Right forelimb (tissue), 1 donor: ENCODE measurements at regions not wholly inside any gene's neighbourhood (a gene's known extent, or its start where the extent isn't known, plus 50 kb on each side); places are given as distances from the start of the nearest gene placed in this dataset.
"Not testable (repeated sequence)": the region's sequence is repeated elsewhere in the genome, so short reads cannot be mapped to it uniquely, and the experiment has no call there.

ENCODE experiments used
- DNase-seq: peaks from one replicate; pipeline ENCODE4 v3.0.0-alpha.2; 2018

DNA sequence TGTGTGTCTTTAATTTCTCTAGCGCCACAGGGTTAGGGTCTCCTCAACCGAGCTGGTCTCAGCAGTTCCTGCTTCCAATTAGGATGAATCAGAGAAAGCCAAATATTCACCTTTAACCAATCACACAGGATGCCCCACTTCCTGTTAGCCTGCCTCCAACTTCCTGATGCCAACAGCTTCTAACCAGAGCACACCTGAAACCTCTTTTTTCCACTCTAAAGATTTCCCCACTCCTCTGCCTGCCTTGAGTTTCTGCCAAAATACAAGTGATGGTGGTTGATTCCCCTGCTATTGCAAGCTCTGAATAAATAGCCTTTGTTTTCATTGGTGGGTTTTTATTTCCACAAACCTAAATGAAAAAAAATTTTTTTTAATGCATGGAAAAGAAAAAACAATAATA is 144.7 kb upstream of the UST start:
- no peak for DNase-seq

DNA sequence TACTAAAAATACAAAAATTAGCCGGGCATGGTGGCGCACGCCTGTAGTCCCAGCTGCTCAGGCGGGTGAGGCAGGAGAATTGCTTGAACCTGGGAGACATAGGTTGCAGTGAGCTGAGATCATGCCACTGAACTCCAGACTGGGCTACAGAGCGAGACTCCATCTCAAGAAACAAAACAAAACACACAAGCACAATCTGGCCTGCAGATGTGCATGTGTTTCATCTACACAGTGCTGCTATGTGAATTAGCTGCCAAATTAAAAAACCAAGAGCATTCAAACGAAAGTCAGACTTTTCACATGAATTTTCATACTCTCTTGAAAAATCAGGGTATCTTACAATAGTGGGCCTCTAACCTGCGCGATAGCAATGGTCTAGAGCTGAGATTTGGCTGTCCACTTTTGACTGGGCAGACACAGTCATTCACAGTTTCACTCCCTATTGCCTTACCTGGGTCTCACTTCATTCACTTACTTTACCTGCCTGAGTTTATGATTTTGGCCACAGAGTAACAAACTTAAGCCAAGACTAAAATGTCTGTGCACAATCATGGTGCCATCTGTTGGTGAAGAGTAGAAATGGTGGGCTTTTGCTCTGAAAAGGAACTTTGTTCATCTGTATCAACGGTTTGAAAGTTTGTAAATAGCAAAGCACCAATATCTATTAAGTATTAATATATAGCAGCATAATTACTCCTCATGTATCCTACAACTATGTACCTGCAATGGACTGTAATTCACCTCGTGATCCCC is 138.5 kb upstream of the UST start:
- no peak for DNase-seq

DNA sequence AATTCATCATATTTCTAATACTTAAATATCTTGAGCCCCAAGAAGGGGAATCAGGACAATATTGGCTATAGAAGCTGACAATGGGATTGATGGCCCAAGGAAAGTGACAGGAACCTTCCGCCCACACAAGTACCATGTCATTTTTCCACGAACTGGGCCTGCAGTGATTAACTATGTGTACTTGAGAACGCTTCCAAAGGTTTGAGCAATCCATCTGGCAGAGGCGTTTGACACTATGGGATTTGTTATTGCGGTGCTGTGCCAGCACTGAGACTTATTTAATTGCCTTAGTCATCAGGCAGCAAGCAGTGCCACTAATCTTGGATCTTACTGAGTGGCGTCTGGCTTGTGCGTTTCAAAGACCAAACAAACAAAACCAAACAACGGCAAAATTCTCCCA is 135.6 kb upstream of the UST start:
- DNase-seq, result no peak

DNA sequence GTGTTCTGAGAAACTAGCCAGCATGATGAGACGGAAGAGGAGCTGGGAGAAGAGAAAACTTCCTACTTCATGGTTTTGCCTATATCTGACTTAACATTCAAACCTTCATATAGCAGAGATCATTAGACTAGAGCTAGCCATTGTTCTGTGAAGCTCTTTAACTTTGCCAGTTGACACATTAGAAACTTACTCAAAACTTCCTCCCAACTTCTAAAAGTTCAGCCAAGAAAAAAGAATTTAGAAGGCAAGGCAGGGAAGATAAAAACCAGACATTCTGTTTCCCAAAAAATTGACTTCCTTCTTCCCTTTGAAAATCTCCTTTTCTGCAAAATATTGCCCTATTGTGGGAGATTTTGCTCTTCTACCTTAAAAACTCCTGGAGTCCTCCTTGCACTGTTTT is 134.8 kb upstream of the UST start:
- no peak for DNase-seq

DNA sequence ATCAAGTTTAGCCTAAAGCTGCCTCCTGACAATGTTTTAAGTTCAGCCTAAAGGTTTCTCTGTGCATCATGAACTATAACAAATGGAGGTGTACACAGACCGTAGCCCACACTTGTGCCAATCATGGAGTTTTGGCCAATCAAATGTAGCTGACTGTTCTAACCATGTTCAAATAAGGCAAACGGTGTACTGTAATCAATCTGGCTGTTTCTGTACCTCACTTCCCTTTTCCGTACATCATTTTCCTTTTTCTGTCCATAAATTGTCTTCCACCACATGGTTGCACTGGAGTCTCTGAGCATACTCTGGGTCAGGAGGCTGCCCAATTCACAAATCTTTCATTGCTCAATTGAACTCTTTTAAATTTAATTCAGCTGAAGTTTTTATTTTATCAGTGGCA is 132.2 kb upstream of the UST start:
- no peak for DNase-seq

DNA sequence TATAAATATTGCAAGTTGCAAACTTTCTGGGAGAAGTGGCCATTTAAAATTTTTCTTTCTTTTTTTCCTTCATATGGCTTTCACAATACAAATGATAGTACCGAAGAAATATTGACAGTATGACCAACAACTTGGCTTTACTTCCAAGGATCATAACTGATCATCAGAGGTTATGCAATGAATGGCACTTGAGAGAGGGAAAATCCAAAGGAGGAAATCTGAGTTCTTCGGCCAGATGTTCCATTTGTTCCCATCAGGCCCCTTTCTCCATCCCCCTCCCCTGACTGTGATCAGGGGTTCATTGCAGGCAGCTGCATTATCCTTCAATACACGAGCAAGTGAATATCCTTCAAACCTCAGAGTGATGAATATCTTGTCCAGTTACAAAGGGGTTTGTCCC is 130.0 kb upstream of the UST start:
- DNase-seq, result no peak

DNA sequence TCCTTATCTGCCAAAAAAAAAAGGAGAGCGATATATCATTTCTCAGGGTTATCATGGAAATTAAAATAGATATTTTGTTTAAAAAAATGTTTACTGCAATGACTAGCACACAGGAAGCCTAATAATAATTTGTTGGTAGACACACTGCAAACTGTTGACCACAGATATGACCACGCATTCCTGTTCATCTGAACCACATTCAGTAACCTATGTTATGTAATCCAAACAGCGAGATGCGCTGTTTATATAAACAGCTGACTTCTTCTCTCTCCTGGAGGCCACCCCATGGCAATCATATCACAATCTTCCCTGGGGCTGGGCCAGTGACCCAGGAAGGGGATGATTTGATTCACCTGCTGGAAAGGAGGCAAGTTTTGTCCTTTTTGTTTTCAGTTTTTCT is 129.3 kb upstream of the UST start:
- no peak for DNase-seq

DNA sequence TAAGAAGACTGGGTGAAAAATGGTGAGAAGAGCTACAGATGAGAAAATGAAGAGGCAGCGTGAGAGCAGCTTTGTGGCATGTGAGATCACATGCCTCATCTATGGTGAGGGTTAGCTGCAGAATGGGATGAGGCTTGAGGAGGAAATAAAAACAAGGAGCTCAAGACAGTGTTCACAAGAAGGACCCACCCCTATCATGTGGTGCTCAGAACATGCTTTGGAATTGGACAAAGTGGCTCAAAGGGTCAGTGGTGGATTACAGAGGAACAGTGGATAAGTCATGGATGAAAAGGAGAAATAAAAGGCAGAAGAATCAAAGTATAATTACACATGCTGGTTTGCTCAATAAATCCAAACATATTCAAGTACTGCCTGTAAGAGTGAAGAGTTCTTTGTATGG is 126.9 kb upstream of the UST start:
- no peak for DNase-seq

DNA sequence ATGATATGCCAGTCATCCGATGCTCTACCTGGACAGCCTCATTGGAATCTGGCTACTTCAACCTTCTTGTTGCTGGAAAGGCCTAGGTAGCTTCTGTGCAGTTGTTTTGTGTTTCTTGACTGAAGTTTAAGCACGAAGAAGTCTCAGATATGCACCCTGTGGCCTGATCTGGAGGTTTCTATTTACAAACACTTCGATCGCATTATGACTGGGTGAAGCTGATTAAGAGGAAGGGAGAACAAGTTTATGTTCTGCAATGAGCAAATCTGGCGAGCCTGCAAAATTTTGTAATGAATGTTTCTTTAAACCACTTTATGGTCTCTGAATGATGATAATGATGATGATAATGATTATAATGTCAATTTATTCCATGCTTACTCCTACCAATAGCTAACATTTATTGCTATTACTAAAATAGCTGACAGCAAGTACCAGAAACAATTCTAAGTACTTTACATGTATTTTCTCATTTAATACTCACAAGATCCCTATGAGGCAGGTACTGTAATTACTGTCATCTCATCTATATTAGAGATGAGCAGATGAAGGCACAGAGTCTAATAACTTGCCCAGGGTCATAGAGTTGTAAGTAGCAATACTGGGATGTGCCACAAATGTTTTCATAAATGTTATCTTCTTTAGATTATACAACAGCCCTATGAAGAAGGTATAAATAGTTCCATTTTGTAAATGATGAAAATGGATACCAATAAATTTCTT is 126.1 kb upstream of the UST start:
- DNase-seq, result no peak

DNA sequence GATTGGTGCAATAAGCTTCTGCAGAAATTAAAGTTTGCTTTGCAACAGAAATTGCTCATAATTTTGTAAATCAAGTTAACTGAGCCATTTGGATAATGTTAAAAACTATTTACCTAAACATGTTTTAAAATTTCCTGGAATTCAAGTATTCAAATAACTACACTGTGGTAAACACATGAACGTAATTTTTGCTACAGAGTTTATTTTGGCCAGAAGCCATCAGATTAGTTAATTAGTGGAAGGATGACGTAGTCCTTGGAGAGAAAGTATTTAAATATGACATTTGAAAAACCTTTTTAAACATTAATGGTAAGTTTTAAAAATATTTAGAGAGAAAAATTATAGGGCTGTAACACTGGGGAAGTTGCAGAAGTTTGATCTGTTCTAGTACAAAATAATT is 121.2 kb upstream of the UST start:
- DNase-seq, result no peak

DNA sequence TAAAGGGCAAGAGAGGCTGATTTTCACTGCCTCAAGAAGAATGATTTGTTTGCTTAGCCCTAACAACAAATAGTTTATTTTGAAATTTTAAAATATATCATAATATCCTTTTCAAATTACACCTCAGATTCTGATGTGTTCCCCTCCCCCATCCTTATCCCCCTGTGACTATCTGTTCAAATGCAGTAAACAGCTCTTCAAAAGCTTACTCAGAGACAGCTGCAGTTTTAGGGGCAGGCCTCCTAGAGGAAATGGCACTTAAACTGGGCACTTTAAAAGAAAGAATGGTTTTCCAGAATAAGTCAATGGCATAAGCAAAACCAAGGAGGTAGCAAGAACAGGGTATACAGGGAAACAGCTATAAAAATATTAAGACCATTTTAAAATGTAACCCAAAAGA is 118.6 kb upstream of the UST start:
- DNase-seq, result no peak

DNA sequence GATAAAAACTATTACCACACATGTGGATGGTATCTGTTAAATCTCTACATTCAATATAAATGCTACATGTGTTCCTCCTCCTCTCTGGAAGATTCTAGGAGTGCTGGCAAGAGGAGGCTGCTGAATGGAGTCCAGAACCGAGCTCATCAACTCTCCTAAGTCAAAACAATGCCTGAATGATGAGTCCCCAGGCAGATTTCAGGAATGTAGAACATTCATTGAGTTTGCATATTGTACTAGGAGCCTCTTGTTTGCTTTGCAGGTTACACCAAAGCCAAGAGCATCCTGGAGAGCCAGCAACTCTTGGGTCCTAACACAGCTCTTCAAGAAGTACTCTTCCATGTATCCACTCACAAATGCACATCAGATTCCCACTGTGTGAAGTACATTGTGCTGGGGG is 117.6 kb upstream of the UST start:
- peak; percentile 70 for DNase-seq

DNA sequence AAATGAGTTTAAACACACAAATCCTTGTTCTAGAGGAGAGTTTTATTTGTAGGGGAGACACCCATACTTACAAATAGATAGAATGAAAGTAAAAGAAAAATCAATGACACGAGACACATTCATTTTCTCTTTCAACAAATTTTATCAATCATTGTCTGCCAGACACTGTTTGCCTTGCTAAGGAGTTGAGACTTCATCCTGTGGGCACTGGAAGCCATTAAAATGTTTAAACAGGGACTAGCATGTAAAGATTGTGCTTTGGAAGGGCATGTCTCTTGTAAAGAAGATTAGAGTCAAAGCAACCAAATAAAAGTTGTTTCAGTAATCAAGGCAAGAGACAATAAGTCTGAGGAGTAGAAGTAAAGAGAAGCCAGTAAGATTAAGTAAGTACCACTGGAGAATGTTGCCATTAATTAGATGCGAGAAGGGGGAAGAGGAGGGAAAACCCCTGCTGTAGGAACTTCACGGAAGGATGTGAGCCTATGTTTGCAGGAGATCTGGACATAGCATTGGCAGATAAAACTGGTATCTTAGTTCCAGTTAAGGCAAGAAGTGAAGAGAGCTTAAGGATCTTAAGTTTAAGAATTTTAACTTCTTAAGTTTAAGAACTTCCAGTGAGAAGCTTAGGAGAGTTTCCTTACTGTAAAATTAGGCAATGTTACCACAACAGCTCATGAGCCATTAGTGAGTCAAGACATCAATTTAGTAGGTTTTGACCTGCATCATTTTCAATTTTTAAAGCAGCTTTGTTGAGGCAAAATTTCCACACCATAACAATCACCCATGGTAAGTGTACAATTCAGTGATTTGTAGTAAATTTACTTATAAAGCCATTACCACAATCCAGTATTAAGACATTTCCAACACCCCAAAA is 117.0 kb upstream of the UST start:
- no peak for DNase-seq

DNA sequence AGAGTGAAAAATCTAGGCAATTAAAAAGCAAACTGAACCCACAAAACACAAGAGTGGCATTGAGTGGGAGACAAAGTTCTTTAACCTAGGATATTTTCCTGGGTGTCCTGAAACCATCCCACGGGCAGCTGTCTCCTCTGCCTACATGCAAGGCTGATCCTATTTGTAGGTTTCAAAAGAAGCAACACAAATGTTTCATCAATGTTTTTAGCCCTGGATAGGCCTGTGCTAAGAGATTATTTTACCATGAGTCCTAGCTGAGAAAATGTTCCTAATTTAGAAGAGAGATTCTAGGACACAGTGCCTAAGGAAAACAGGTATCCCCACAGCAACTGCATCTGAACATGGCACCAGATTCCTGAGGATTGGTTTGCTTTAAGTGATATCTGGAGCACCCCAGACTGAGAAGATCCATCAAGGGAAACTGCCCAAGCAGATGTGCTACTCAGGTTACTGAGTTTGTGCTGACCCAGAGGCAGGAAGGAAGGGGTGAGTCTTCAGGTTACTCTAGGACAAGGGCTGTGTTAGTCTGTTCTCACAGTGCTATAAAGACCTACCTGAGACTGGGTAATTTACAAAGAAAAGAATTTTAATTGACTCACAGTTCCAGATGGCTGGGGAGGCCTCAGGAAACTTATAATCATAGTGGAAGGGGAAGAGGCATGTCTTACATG is 111.6 kb upstream of the UST start:
- no peak for DNase-seq

DNA sequence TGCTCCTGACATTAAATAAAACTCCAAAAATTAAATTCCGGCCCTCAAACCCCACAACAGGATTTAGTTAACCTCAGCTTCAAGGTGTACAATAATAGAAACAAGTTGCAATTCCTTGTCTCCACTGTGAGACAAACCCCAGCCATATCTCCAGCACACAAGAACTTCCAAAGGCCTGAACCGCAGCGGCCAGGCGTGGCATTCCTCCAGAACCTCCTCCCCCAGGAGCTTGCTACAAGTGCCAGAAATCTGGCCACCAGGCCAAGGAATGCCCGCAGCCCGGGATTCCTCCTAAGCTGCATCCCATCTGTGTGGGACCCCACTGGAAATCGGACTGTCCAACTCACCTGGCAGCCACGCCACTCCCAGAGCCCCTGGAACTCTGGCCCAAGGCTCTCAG is 105.0 kb upstream of the UST start:
- not testable (repeated sequence) for DNase-seq

DNA sequence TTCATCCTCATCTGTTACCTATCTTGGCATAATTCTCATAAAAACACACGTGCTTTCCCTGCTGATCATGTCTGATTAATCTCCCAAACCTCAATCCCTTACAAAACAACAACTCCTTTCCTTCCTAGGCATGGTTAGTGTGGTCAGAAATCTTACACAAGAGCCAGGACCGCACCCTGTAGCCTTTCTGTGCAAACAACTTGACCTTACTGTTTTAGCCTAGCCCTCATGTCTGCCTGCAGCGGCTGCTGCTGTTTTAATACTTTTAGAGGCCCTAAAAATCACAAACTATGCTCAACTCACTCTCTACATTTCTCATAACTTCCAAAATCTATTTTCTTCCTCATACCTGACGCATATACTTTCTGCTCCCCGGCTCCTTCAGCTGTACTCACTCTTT is 103.6 kb upstream of the UST start:
- DNase-seq, result not testable (repeated sequence)

DNA sequence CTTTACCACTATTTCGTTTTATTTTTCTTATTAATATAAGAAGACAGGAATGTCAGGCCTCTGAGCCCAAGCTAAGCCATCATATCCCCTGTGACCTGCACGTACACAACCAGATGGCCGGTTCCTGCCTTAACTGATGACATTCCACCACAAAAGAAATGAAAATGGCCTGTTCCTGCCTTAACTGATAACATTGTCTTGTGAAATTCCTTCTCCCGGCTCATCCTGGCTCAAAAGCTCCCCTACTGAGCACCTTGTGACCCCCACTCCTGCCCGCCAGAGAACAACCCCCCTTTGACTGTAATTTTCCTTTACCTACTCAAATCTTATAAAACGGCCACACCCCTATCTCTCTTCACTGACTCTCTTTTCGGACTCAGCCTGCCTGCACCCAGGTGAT is 101.8 kb upstream of the UST start:
- DNase-seq, result not testable (repeated sequence)

DNA sequence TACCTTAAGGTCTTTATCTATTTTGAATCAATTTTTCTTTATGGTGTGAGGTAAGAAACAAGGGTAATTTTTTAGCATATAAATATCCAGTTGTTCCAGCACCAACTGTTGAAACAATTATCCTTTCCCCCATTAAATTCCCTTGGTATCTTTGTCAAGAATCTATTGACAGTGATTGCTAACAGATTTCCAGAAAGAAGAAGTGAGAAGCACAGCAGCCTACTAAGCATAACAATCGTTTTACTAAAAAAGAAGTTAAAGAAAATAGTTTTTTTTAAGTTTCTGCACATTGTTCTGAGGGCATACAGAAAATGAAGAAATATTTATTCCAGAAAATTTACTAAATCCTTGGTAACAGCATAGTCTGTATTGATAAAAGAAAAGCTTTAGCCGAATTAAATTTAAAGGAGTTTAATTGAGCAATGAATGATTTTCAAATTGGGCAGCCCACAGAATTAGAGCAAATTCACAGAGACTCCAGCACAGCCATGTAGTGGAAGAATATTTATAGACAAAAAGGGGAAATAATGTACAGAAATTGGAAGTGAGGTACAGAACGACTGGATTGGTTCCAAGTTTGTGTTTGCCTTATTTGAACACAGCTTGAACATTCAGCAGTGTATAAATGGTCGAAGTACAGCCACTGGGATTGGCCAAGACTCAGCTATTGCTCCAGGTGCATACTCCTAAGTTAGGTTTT is 97.9 kb upstream of the UST start:
- no peak for DNase-seq

DNA sequence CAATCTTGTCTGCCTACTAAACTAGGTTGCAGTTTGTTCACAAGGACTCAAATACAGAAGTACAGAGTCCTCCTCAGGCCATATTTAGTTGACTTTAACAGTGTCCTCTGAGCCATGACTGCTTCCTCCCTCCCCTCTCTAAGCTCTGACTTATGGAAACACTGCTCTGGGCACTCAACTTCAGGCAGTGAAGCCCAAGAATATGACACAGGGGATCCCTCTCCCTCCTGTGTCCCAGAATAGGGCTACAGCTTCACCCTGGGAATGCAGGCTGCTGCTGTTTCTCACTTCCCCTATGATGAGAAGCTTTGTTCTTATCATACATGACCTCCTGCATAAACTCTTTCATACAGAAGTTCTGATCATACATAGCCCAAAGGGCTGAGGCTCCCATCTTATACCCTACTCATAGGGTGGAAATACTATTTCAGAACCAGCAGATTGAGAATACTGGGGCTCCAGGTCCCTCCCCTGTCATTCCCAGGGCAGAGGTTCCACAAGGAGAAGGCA is 97.3 kb upstream of the UST start:
- no peak for DNase-seq

DNA sequence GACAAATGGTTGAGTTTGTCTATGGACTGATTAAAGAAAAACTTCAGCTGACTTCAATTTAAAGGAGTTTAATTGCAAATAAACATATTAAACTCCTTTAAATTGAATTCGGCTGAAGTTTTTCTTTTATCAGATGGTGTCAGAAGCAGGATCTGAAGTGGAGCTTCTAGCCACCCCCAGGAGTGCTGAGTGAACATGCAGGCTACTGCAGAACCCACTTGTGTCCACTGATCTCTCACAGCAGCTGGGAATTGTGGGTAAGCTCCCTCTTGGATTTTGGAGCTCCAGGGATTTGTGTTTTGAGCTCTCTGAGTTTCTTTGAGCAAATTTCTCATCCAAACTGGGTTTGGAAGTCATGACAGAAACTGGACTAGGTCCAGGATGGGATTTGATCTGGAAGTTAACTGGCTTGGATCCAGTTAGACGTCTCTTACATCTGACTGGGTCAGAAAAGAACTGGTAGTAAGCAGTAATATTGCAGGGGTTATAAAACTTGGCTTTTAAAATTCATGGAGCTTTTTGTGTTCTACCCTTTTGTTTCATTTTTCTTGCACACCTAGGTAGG is 95.8 kb upstream of the UST start:
- DNase-seq, result no peak

DNA sequence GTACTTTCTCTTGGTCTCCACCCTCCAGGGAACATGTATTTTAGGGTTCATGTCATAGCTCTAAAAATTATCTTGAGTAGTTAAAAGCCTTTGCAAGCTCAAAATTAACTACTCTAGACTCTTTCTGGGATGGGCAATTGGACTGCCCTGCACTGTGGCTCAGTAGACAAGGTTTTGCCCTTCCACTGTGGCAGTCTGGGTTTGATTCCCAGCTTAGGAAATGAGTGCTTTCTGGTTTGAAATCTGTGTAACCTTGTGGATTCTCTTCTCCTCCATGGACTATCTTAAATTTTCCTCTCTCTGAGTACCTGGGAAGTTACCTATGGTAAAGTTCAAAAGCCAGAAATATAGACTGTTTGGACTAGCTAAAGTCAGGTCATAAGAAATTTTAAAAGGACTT is 94.6 kb upstream of the UST start:
- no peak for DNase-seq
